K562 (cell line): ENCODE measurements at regions not wholly inside any gene's neighbourhood (a gene's known extent, or its start where the extent isn't known, plus 50 kb on each side); places are given as distances from the start of the nearest gene placed in this dataset.

Experiments
- ATAC-seq: fragments of 200-7000 bp; cut with Tn5 transposase; 3 replicates; pipeline ENCODE4 v1.9.1; 2020; ENCODE audit warnings: moderate library complexity
- BruUV-seq: library from RNA; stranded (reverse); fragments of 400-500 nt; replicated peaks from 2 replicates; lab custom pipeline; 2021; lab: Mats Ljungman, UMichigan
- CTCF ChIA-PET: fragments of 300-600 bp; formaldehyde crosslinking; extraction: SDS; loops from one replicate; lab custom pipeline; 2021; ENCODE audit warnings: low intra/inter-chr PET ratio; lab: Yijun Ruan, JAX
- POLR2A ChIA-PET: fragments of 300-600, 350-650 bp; sonication (Branson Sonifier 250); formaldehyde crosslinking; extraction: SDS; loops from one replicate; lab custom pipeline; 2021; ENCODE audit warnings: antibody characterized with exemption, inconsistent platforms; lab: Yijun Ruan, JAX
- DNase-seq, 4 experiments: peaks; one replicate each; pipeline versions ENCODE4 v3.0.0 to v3.0.0-alpha.2; 2011 to 2018; ENCODE audit warnings: low spot score in 3 of 4, mixed read lengths in 3 of 4; ENCODE audit errors: extremely low read depth in 1 of 4
- FAIRE-seq: peaks from 2 replicates; lab custom pipeline; 2011; peaks lifted over from hg19 to GRCh38; lab: Jason Lieb, UNC
- H2AFZ ChIP-seq: 2 replicates; pipeline ENCODE4 v1.6.0; 2011; ENCODE audit warnings: low read depth, low read length, control low read depth, inconsistent platforms
- H3K27ac ChIP-seq: fragments of 200-600 bp; 3 replicates; pipeline ENCODE4 v1.8.0; 2011; ENCODE audit warnings: low read depth, mild to moderate bottlenecking, control low read depth, inconsistent platforms, low read length, moderate library complexity, mixed read lengths; ENCODE audit errors: extremely low read depth
- H3K27me3 ChIP-seq, 2 experiments: fragments of 300-600 bp in 1 of 2; 2 replicates in 1 of 2; 3 replicates in 1 of 2; pipeline versions ENCODE4 v1.6.0 to v1.8.0; 2011; ENCODE audit warnings: inconsistent platforms in 2 of 2, low read length in 2 of 2, mild to moderate bottlenecking in 1 of 2, mixed read lengths in 1 of 2, moderate library complexity in 1 of 2; ENCODE audit not compliant: control insufficient read depth in 2 of 2, insufficient read depth in 2 of 2
- H3K36me3 ChIP-seq: fragments of 300-600 bp; 3 replicates; pipeline ENCODE4 v1.8.0; 2011; ENCODE audit warnings: mild to moderate bottlenecking, low read length, inconsistent platforms; ENCODE audit not compliant: control insufficient read depth, insufficient read depth
- H3K4me1 ChIP-seq, 2 experiments: fragments of 200-600 bp in 1 of 2; replicated peaks in 1 of 2; 2 replicates in 1 of 2; 3 replicates in 1 of 2; pipeline versions ENCODE4 v1.5.1 to v1.8.0; 2011; ENCODE audit warnings: inconsistent platforms in 2 of 2, low read length in 2 of 2, mild to moderate bottlenecking in 1 of 2, mixed read lengths in 1 of 2, moderate library complexity in 1 of 2; ENCODE audit not compliant: control insufficient read depth in 2 of 2, insufficient read depth in 2 of 2
- H3K4me2 ChIP-seq: 2 replicates; pipeline ENCODE4 v1.6.1; 2011; ENCODE audit warnings: low read length, control low read depth, inconsistent platforms, mixed read lengths; ENCODE audit not compliant: insufficient read depth
- H3K4me3 ChIP-seq: fragments of 200-600 bp; sonication (generic), shearing (Covaris generic); 2 replicates; pipeline ENCODE4 v1.5.1; 2016; ENCODE audit warnings: control low read depth, inconsistent platforms
- H3K79me2 ChIP-seq: fragments of 200-600 bp; 3 replicates; pipeline ENCODE4 v1.8.0; 2011; ENCODE audit warnings: low read length, inconsistent platforms; ENCODE audit not compliant: control insufficient read depth, insufficient read depth
- H3K9ac ChIP-seq, 2 experiments: 2 replicates each; pipeline versions ENCODE4 v1.6.0 to v1.6.1; 2011; ENCODE audit warnings: low read depth in 2 of 2, low read length in 2 of 2, control low read depth in 1 of 2, inconsistent platforms in 1 of 2, mild to moderate bottlenecking in 1 of 2, mixed read lengths in 1 of 2; ENCODE audit not compliant: insufficient read depth in 1 of 2
- H3K9me1 ChIP-seq: one replicate; pipeline ENCODE4 v1.6.0; 2011; ENCODE audit warnings: inconsistent platforms, mild to moderate bottlenecking, low read length, moderate library complexity; ENCODE audit not compliant: control insufficient read depth, insufficient read depth
- H3K9me3 ChIP-seq: replicated peaks from 2 replicates; pipeline ENCODE4 v1.5.1; 2011; ENCODE audit warnings: low read depth, low read length, inconsistent platforms; ENCODE audit not compliant: control insufficient read depth, insufficient read depth
- H4K20me1 ChIP-seq: replicated peaks from 2 replicates; pipeline ENCODE4 v1.6.1; 2011; ENCODE audit warnings: low read length, inconsistent platforms, mixed read lengths; ENCODE audit not compliant: control insufficient read depth, insufficient read depth
- EP400 ChIP-seq: fragments of 450-650 bp; IDR thresholded peaks from 2 replicates; pipeline ENCODE4 v1.6.1; 2017; ENCODE audit warnings: antibody characterized with exemption, mild to moderate bottlenecking, moderate library complexity
- ETV1 ChIP-seq: fragments of 450-650 bp; conservative IDR thresholded peaks from 2 replicates; pipeline ENCODE4 v1.6.1; 2016; ENCODE audit warnings: missing genetic modification characterization, control low read depth, low read depth, missing compliant biosample characterization
- MEF2A ChIP-seq: IDR thresholded peaks from 2 replicates; pipeline ENCODE4 v1.6.1; 2011; ENCODE audit warnings: low read depth, mild to moderate bottlenecking, low read length, moderate library complexity; ENCODE audit not compliant: control insufficient read depth
- NCOR1 ChIP-seq: fragments of 450-650 bp; IDR thresholded peaks from 2 replicates; pipeline ENCODE4 v1.6.1; 2016; ENCODE audit warnings: mild to moderate bottlenecking, moderate library complexity
- PTTG1 ChIP-seq: fragments of 450-650 bp; IDR thresholded peaks from 2 replicates; pipeline ENCODE4 v1.6.1; 2016; ENCODE audit warnings: low read depth, mild to moderate bottlenecking, missing genetic modification characterization, missing compliant biosample characterization
- RBM17 ChIP-seq: fragments of 200-400 bp; formaldehyde crosslinking; IDR thresholded peaks from 2 replicates; pipeline ENCODE4 v1.6.1; 2017; ENCODE audit warnings: low read depth, mild to moderate bottlenecking, low read length, borderline replicate concordance
- WGBS: fragments of 100-300 bp; shearing (Covaris generic); methylation state at CpG from one replicate; pipeline ENCODE4 v1.1.6; 2016; ENCODE audit warnings: low coverage, mixed read lengths; ENCODE audit not compliant: insufficient coverage; ENCODE audit errors: missing lambda C conversion rate; 5-methylcytosine and 5-hydroxymethylcytosine counted together
- in situ Hi-C: fragments of 300-500 bp; cut with MboI; formaldehyde crosslinking; loops from 4 replicates; pipeline ENCODE4 v1.15.0; 2018; ENCODE audit warnings: inconsistent platforms, mixed read lengths
- intact Hi-C: fragments of 100-400 bp; cut with micrococcal nuclease; formaldehyde crosslinking; loops from 2 replicates; pipeline ENCODE4 v1.14.2; 2022
- TF ChIP-seq, protein P1 (sequence below): fragments of 250-450 bp; sonication (Bioruptor Pico); IDR thresholded peaks from 2 replicates; pipeline ENCODE4 v1.8.0; 2021; ENCODE audit warnings: moderate library complexity, mild to moderate bottlenecking, inconsistent platforms
- TF ChIP-seq, protein P2 (sequence below): fragments of 450-650 bp; IDR thresholded peaks from 2 replicates; pipeline ENCODE4 v1.6.1; 2016; ENCODE audit warnings: missing biosample characterization, missing genetic modification characterization
- TF ChIP-seq, protein P3 (sequence below): fragments of 250-450 bp; sonication (Bioruptor Pico); IDR thresholded peaks from 2 replicates; pipeline ENCODE4 v1.5.1; 2021; ENCODE audit warnings: mild to moderate bottlenecking
- TF ChIP-seq, protein P4 (sequence below): fragments of 250-450 bp; sonication (Bioruptor Pico); IDR thresholded peaks from 2 replicates; pipeline ENCODE4 v1.8.0; 2022; ENCODE audit warnings: inconsistent platforms
- TF ChIP-seq, protein P5 (sequence below): fragments of 250-450 bp; sonication (Bioruptor Pico); IDR thresholded peaks from 2 replicates; pipeline ENCODE4 v1.8.0; 2021; ENCODE audit warnings: moderate library complexity, mild to moderate bottlenecking, inconsistent platforms
- TF ChIP-seq, protein P6 (sequence below): fragments of 250-450 bp; sonication (Bioruptor Pico); IDR thresholded peaks from 2 replicates; pipeline ENCODE4 v1.5.0; 2020; ENCODE audit warnings: mild to moderate bottlenecking

DNA sequence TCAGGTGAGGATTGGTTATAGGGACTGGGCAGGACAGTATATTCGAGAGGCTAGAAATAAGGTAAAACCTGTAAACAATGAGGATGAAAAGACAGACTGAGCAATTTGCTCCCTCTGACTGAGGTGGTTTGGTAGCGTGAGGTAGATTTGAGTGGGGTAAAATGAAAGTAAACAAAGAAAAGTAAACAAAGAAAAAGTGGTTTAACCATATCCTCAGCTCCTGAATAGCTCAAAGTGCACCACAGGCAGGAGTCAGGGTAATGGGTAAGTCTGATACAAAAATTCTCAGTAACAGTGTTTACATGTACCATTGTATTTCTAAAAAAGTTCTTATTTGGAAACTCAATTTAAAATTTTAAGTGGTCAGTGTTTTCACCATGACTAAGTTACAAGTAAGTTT, 203.1 kb upstream of the ARRDC3 start:
- H3K9me3 ChIP-seq: 0 out of 2 replicates have a peak, but pooled peaks cover 3% of the 10 kb centered on the region
- ChIA-PET CTCF (no interaction called here), POLR2A (interaction anchor here (0.6 kb wide), 1 partner anchor 1463 kb away, joined by 3 read pairs; no protein-coding TSS in a partner anchor)
- H3K9me1 ChIP-seq: no peaks in the 10 kb centered on the region
- H3K4me1 ChIP-seq: no peaks in the 10 kb centered on the region
- WGBS: 0% methylated on average over 2 of the region's 2 CpGs
- no peaks in the 10 kb centered on the region for H4K20me1 ChIP-seq
- H3K9ac ChIP-seq: no peak overlapping the region
- no peak overlapping the region for H2AFZ ChIP-seq
- FAIRE-seq (no peak), ATAC-seq (no peak)
- no TSS peak for BruUV-seq
- H3K36me3 ChIP-seq: no peaks in the 10 kb centered on the region
- TF ChIP-seq EP400 (no peak), MEF2A (no peak), ETV1 (tag) (no peak), RBM17 (no peak), NCOR1 (no peak), PTTG1 (tag) (no peak)
- TF ChIP-seq, protein P1, sequence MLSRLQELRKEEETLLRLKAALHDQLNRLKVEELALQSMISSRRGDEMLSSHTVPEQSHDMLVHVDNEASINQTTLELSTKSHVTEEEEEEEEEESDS (CRISPR knock-in tag): no peak
- TF ChIP-seq, protein P2, sequence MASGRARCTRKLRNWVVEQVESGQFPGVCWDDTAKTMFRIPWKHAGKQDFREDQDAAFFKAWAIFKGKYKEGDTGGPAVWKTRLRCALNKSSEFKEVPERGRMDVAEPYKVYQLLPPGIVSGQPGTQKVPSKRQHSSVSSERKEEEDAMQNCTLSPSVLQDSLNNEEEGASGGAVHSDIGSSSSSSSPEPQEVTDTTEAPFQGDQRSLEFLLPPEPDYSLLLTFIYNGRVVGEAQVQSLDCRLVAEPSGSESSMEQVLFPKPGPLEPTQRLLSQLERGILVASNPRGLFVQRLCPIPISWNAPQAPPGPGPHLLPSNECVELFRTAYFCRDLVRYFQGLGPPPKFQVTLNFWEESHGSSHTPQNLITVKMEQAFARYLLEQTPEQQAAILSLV (tag): no peak
- TF ChIP-seq, protein P3, sequence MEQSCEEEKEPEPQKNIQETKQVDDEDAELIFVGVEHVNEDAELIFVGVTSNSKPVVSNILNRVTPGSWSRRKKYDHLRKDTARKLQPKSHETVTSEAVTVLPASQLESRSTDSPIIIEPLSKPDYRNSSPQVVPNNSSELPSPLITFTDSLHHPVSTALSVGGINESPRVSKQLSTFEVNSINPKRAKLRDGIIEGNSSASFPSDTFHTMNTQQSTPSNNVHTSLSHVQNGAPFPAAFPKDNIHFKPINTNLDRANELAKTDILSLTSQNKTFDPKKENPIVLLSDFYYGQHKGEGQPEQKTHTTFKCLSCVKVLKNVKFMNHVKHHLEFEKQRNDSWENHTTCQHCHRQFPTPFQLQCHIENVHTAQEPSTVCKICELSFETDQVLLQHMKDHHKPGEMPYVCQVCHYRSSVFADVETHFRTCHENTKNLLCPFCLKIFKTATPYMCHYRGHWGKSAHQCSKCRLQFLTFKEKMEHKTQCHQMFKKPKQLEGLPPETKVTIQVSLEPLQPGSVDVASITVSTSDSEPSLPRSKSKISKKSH (CRISPR knock-in tag): no peak
- TF ChIP-seq, protein P4, sequence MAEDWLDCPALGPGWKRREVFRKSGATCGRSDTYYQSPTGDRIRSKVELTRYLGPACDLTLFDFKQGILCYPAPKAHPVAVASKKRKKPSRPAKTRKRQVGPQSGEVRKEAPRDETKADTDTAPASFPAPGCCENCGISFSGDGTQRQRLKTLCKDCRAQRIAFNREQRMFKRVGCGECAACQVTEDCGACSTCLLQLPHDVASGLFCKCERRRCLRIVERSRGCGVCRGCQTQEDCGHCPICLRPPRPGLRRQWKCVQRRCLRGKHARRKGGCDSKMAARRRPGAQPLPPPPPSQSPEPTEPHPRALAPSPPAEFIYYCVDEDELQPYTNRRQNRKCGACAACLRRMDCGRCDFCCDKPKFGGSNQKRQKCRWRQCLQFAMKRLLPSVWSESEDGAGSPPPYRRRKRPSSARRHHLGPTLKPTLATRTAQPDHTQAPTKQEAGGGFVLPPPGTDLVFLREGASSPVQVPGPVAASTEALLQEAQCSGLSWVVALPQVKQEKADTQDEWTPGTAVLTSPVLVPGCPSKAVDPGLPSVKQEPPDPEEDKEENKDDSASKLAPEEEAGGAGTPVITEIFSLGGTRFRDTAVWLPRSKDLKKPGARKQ (CRISPR knock-in tag): no peak
- TF ChIP-seq, protein P5, sequence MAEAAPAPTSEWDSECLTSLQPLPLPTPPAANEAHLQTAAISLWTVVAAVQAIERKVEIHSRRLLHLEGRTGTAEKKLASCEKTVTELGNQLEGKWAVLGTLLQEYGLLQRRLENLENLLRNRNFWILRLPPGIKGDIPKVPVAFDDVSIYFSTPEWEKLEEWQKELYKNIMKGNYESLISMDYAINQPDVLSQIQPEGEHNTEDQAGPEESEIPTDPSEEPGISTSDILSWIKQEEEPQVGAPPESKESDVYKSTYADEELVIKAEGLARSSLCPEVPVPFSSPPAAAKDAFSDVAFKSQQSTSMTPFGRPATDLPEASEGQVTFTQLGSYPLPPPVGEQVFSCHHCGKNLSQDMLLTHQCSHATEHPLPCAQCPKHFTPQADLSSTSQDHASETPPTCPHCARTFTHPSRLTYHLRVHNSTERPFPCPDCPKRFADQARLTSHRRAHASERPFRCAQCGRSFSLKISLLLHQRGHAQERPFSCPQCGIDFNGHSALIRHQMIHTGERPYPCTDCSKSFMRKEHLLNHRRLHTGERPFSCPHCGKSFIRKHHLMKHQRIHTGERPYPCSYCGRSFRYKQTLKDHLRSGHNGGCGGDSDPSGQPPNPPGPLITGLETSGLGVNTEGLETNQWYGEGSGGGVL (CRISPR knock-in tag): no peak
- TF ChIP-seq, protein P6, sequence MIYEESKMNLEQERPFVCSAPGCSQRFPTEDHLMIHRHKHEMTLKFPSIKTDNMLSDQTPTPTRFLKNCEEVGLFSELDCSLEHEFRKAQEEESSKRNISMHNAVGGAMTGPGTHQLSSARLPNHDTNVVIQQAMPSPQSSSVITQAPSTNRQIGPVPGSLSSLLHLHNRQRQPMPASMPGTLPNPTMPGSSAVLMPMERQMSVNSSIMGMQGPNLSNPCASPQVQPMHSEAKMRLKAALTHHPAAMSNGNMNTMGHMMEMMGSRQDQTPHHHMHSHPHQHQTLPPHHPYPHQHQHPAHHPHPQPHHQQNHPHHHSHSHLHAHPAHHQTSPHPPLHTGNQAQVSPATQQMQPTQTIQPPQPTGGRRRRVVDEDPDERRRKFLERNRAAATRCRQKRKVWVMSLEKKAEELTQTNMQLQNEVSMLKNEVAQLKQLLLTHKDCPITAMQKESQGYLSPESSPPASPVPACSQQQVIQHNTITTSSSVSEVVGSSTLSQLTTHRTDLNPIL (CRISPR knock-in tag): no peak
- TF ChIP-seq, all 486 proteins: peak for 0
- no peak overlapping the region for H3K4me2 ChIP-seq
- no peaks in the 10 kb centered on the region for H3K27me3 ChIP-seq
- no peaks in the 10 kb centered on the region for H3K79me2 ChIP-seq
- DNase-seq: no peak
- in situ Hi-C loops (no loop called here), intact Hi-C loops (no loop called here)
- no peak overlapping the region for H3K4me3 ChIP-seq
- no peak overlapping the region for H3K27ac ChIP-seq
